Astrocyte (in vitro differentiated cells and primary cell): ENCODE measurements at regions not wholly inside any gene's neighbourhood (a gene's known extent, or its start where the extent isn't known, plus 50 kb on each side); places are given as distances from the start of the nearest gene placed in this dataset.

Experiments
- EZH2 ChIP-seq: IDR thresholded peaks from 2 replicates; pipeline ENCODE4 v1.6.1; 2012; ENCODE audit warnings: mild to moderate bottlenecking, low read length, inconsistent platforms; ENCODE audit not compliant: insufficient read depth
- TF ChIP-seq, protein P1 (sequence below): IDR thresholded peaks from 2 replicates; pipeline ENCODE4 v1.5.1; 2011; ENCODE audit warnings: low read depth, mild to moderate bottlenecking, inconsistent platforms, low read length, moderate library complexity; ENCODE audit not compliant: insufficient read depth

DNA sequence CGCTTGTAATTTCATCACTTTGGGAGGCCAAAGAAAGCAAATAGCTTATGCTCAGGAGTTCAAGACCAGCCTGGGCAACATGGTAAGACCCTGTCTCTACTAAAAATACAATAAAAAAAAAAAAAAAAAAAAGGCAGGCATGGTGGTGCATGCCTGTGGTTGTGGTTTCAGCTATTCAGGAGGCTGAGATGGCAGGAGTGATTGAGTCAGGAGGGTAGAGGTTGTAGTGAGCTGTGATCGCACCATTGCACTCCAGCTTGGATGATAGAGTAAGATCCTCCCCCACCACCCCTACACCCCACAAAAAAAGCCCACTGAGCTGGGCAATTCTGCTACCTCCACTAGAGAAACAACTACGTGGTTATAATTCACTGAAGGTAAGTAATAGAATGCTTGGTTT is 118.8 kb upstream of the PCDH18 start:
- TF ChIP-seq, protein P1, sequence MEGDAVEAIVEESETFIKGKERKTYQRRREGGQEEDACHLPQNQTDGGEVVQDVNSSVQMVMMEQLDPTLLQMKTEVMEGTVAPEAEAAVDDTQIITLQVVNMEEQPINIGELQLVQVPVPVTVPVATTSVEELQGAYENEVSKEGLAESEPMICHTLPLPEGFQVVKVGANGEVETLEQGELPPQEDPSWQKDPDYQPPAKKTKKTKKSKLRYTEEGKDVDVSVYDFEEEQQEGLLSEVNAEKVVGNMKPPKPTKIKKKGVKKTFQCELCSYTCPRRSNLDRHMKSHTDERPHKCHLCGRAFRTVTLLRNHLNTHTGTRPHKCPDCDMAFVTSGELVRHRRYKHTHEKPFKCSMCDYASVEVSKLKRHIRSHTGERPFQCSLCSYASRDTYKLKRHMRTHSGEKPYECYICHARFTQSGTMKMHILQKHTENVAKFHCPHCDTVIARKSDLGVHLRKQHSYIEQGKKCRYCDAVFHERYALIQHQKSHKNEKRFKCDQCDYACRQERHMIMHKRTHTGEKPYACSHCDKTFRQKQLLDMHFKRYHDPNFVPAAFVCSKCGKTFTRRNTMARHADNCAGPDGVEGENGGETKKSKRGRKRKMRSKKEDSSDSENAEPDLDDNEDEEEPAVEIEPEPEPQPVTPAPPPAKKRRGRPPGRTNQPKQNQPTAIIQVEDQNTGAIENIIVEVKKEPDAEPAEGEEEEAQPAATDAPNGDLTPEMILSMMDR, result no peak
- no peak for TF ChIP-seq EZH2
